ENCODE measurements at regions not wholly inside any gene's neighbourhood (a gene's known extent, or its start where the extent isn't known, plus 50 kb on each side); places are given as distances from the start of the nearest gene placed in this dataset.

- H3K27ac ChIP-seq, result no peak overlapping the region
- TF ChIP-seq CTCF (IDR thresholded peaks at IDR 0.05) (peak in 5 of 6 experiments; percentile 35 to 90 (median 87)), POLR2A (IDR thresholded peaks at IDR 0.05) (no peak)
- peak in 1 of 3 donors; percentile 80 for DNase-seq
Observed at GRCh38 chr20:11204926-11205768, 531.3 kb upstream of the JAG1 start.

GRCh38 chr20:11205769-11206362 lies 532.1 kb upstream of the JAG1 start:
- H3K27me3 ChIP-seq, result no peaks in the 10 kb centered on the region
- no peak overlapping the region for H3K27ac ChIP-seq
- TF ChIP-seq CTCF (IDR thresholded peaks at IDR 0.05) (no peak), POLR2A (IDR thresholded peaks at IDR 0.05) (no peak)
- H3K36me3 ChIP-seq, result no peaks in the 10 kb centered on the region
- no peaks in the 10 kb centered on the region for H3K9me3 ChIP-seq
- no peak overlapping the region for H3K4me3 ChIP-seq
- H3K4me1 ChIP-seq, result peaks cover 0 to 7% (median 0%) of the 10 kb centered on the region in 4 donors
- DNase-seq, result no peak

More at GRCh38 chr20:11204926-11205768, 531.3 kb upstream of the JAG1 start:
- Histone ChIP-seq H3K36me3 (no peaks in the 10 kb centered on the region), H3K4me1 (peaks cover 0 to 7% (median 0%) of the 10 kb centered on the region in 4 donors), H3K27me3 (no peaks in the 10 kb centered on the region), H3K9me3 (no peaks in the 10 kb centered on the region), H3K4me3 (no peak overlapping the region)

GRCh38 chr20:11207749-11208502 lies 534.1 kb upstream of the JAG1 start:
- H3K36me3 ChIP-seq, result no peaks in the 10 kb centered on the region
- H3K9me3 ChIP-seq, result no peaks in the 10 kb centered on the region
- peaks cover 0 to 7% (median 0%) of the 10 kb centered on the region in 4 donors for H3K4me1 ChIP-seq
- no peak overlapping the region for H3K4me3 ChIP-seq
- H3K27me3 ChIP-seq, result no peaks in the 10 kb centered on the region
- TF ChIP-seq POLR2A (IDR thresholded peaks at IDR 0.05), result no peak
- TF ChIP-seq CTCF (IDR thresholded peaks at IDR 0.05), result peak in 2 of 6 experiments; percentile 19 to 23
- peak in 2 of 3 donors; percentile 84 to 89 for DNase-seq
- H3K27ac ChIP-seq, result peak overlapping the region in 1 of 4 donors; percentile 33

GRCh38 chr20:11210611-11211010 lies 536.8 kb upstream of the JAG1 start:
- no peaks in the 10 kb centered on the region for H3K9me3 ChIP-seq
- DNase-seq, result no peak
- H3K36me3 ChIP-seq, result no peaks in the 10 kb centered on the region
- TF ChIP-seq POLR2A (IDR thresholded peaks at IDR 0.05) (no peak), CTCF (IDR thresholded peaks at IDR 0.05) (no peak)
- no peak overlapping the region for H3K4me3 ChIP-seq
- H3K4me1 ChIP-seq, result peaks cover 0 to 7% (median 0%) of the 10 kb centered on the region in 4 donors
- H3K27me3 ChIP-seq, result no peaks in the 10 kb centered on the region
- no peak overlapping the region for H3K27ac ChIP-seq

GRCh38 chr20:11212272-11212671 lies 538.5 kb upstream of the JAG1 start:
- Histone ChIP-seq H3K9me3 (no peaks in the 10 kb centered on the region), H3K27me3 (no peaks in the 10 kb centered on the region), H3K27ac (no peak overlapping the region), H3K4me3 (no peak overlapping the region), H3K4me1 (peaks cover 0 to 17% (median 0%) of the 10 kb centered on the region in 4 donors), H3K36me3 (no peaks in the 10 kb centered on the region)
- no peak for DNase-seq
- TF ChIP-seq CTCF (IDR thresholded peaks at IDR 0.05) (no peak), POLR2A (IDR thresholded peaks at IDR 0.05) (no peak)

All from Peyer's patch (tissue), 4 donors.